HG03565 (cell line): ENCODE measurements at regions not wholly inside any gene's neighbourhood (a gene's known extent, or its start where the extent isn't known, plus 50 kb on each side); places are given as distances from the start of the nearest gene placed in this dataset.
A peak's percentile ranks its signal among the peaks of the same experiment; 100 is the strongest.
"Not testable (repeated sequence)": the region's sequence is repeated elsewhere in the genome, so short reads cannot be mapped to it uniquely, and the experiment has no call there.

ENCODE experiments used
- ATAC-seq: cut with Tn5 transposase; IDR thresholded peaks from one replicate; pipeline ENCODE4 v1.9.1; 2021; ENCODE audit warnings: mild to moderate bottlenecking, moderate library complexity; ENCODE audit not compliant: unreplicated experiment

- no peak for ATAC-seq
Observed at GRCh38 chr20:41734506-41734945, 116.3 kb upstream of the CHD6 start.

GRCh38 chr20:41733151-41733550, 115.0 kb upstream of the CHD6 start:
- ATAC-seq, result no peak

GRCh38 chr20:41731198-41731597, 113.0 kb upstream of the CHD6 start:
- ATAC-seq, result not testable (repeated sequence)

GRCh38 chr20:41727681-41728080, 109.5 kb upstream of the CHD6 start:
- not testable (repeated sequence) for ATAC-seq

- ATAC-seq, result no peak
Observed at GRCh38 chr20:41726727-41727126, 108.5 kb upstream of the CHD6 start.

- no peak for ATAC-seq
Observed at GRCh38 chr20:41719151-41719550, 101.0 kb upstream of the CHD6 start.

- no peak for ATAC-seq
Observed at GRCh38 chr20:41717483-41717882, 99.3 kb upstream of the CHD6 start.

GRCh38 chr20:41716911-41717310, 98.7 kb upstream of the CHD6 start:
- ATAC-seq, result no peak

- no peak for ATAC-seq
Observed at GRCh38 chr20:41716436-41716835, 98.3 kb upstream of the CHD6 start.

GRCh38 chr20:41715526-41715925, 97.3 kb upstream of the CHD6 start:
- ATAC-seq, result no peak

GRCh38 chr20:41714030-41714429, 95.9 kb upstream of the CHD6 start:
- ATAC-seq, result no peak

- ATAC-seq, result no peak
Observed at GRCh38 chr20:41704896-41705295, 86.7 kb upstream of the CHD6 start.

- no peak for ATAC-seq
Observed at GRCh38 chr20:41702647-41703046, 84.5 kb upstream of the CHD6 start.

- ATAC-seq, result no peak
Observed at GRCh38 chr20:41701588-41702348, 83.6 kb upstream of the CHD6 start.

GRCh38 chr20:41699673-41700072, 81.5 kb upstream of the CHD6 start:
- ATAC-seq, result not testable (repeated sequence)

- ATAC-seq, result no peak
Observed at GRCh38 chr20:41697861-41698559, 79.8 kb upstream of the CHD6 start.

GRCh38 chr20:41696428-41696827, 78.3 kb upstream of the CHD6 start:
- ATAC-seq, result no peak

GRCh38 chr20:41694796-41695195, 76.6 kb upstream of the CHD6 start:
- ATAC-seq, result no peak

GRCh38 chr20:41693136-41693979, 75.2 kb upstream of the CHD6 start:
- peak; percentile 82 for ATAC-seq

- peak; percentile 35 for ATAC-seq
Observed at GRCh38 chr20:41692479-41693135, 74.4 kb upstream of the CHD6 start.

GRCh38 chr20:41691443-41691842, 73.3 kb upstream of the CHD6 start:
- ATAC-seq, result no peak
